IgD-negative memory B cell (primary cell): ENCODE measurements at regions not wholly inside any gene's neighbourhood (a gene's known extent, or its start where the extent isn't known, plus 50 kb on each side); places are given as distances from the start of the nearest gene placed in this dataset.

ENCODE experiments used
- H3K27ac Mint-ChIP-seq, 3 donors: one replicate each; pipeline ENCODE4 v1.8.0; 2020 to 2022; ENCODE audit warnings: mild to moderate bottlenecking in 3 of 3, mixed read lengths in 3 of 3, moderate library complexity in 1 of 3
- H3K27me3 Mint-ChIP-seq: one replicate; pipeline ENCODE4 v1.8.0; 2021; ENCODE audit warnings: mixed read lengths
- H3K36me3 Mint-ChIP-seq: one replicate; pipeline ENCODE4 v1.8.0; 2020; ENCODE audit warnings: mild to moderate bottlenecking, mixed read lengths
- H3K4me1 Mint-ChIP-seq, 3 donors: one replicate each; pipeline ENCODE4 v1.8.0; 2020 to 2022; ENCODE audit warnings: mixed read lengths in 3 of 3, mild to moderate bottlenecking in 1 of 3
- H3K4me3 Mint-ChIP-seq, 4 donors: one replicate each; pipeline ENCODE4 v1.8.0; 2020 to 2022; ENCODE audit warnings: mild to moderate bottlenecking in 4 of 4, mixed read lengths in 4 of 4, moderate library complexity in 3 of 4
- H3K9me3 Mint-ChIP-seq, 3 donors: one replicate each; pipeline ENCODE4 v1.8.0; 2020 to 2021; ENCODE audit warnings: mixed read lengths in 3 of 3, mild to moderate bottlenecking in 1 of 3

- Mint-ChIP-seq H3K36me3 (peaks cover 4% of the 10 kb centered on the region), H3K4me1 (peaks cover 0 to 1% (median 0%) of the 10 kb centered on the region in 3 donors), H3K27ac (no peak overlapping the region), H3K4me3 (no peak overlapping the region), H3K9me3 (no peaks in the 10 kb centered on the region), H3K27me3 (peaks cover 4% of the 10 kb centered on the region)
Measured at GRCh38 chrX:39921838-39922237, 175.9 kb downstream of the BCOR start.

GRCh38 chrX:39922488-39922887 lies 175.3 kb downstream of the BCOR start:
- peaks cover 0 to 1% (median 0%) of the 10 kb centered on the region in 3 donors for H3K4me1 Mint-ChIP-seq
- peaks cover 4% of the 10 kb centered on the region for H3K36me3 Mint-ChIP-seq
- H3K4me3 Mint-ChIP-seq = no peak overlapping the region
- H3K27ac Mint-ChIP-seq = no peak overlapping the region
- no peaks in the 10 kb centered on the region for H3K9me3 Mint-ChIP-seq
- no peaks in the 10 kb centered on the region for H3K27me3 Mint-ChIP-seq

GRCh38 chrX:39922926-39923325 lies 174.8 kb downstream of the BCOR start:
- Mint-ChIP-seq H3K27me3 (no peaks in the 10 kb centered on the region), H3K4me1 (peaks cover 0 to 1% (median 0%) of the 10 kb centered on the region in 3 donors), H3K9me3 (no peaks in the 10 kb centered on the region), H3K4me3 (no peak overlapping the region), H3K36me3 (peaks cover 4% of the 10 kb centered on the region), H3K27ac (no peak overlapping the region)

GRCh38 chrX:39927380-39927779 lies 170.4 kb downstream of the BCOR start:
- no peaks in the 10 kb centered on the region for H3K9me3 Mint-ChIP-seq
- H3K36me3 Mint-ChIP-seq = no peaks in the 10 kb centered on the region
- no peak overlapping the region for H3K4me3 Mint-ChIP-seq
- peak overlapping the region in 1 of 3 donors; percentile 40 for H3K27ac Mint-ChIP-seq
- peaks cover 0 to 4% (median 0%) of the 10 kb centered on the region in 3 donors for H3K4me1 Mint-ChIP-seq
- H3K27me3 Mint-ChIP-seq = no peaks in the 10 kb centered on the region

GRCh38 chrX:39928704-39929378 lies 168.9 kb downstream of the BCOR start:
- no peak overlapping the region for H3K27ac Mint-ChIP-seq
- no peaks in the 10 kb centered on the region for H3K27me3 Mint-ChIP-seq
- H3K4me1 Mint-ChIP-seq = peaks cover 0 to 4% (median 2%) of the 10 kb centered on the region in 3 donors
- H3K36me3 Mint-ChIP-seq = no peaks in the 10 kb centered on the region
- H3K9me3 Mint-ChIP-seq = no peaks in the 10 kb centered on the region
- no peak overlapping the region for H3K4me3 Mint-ChIP-seq

DNA sequence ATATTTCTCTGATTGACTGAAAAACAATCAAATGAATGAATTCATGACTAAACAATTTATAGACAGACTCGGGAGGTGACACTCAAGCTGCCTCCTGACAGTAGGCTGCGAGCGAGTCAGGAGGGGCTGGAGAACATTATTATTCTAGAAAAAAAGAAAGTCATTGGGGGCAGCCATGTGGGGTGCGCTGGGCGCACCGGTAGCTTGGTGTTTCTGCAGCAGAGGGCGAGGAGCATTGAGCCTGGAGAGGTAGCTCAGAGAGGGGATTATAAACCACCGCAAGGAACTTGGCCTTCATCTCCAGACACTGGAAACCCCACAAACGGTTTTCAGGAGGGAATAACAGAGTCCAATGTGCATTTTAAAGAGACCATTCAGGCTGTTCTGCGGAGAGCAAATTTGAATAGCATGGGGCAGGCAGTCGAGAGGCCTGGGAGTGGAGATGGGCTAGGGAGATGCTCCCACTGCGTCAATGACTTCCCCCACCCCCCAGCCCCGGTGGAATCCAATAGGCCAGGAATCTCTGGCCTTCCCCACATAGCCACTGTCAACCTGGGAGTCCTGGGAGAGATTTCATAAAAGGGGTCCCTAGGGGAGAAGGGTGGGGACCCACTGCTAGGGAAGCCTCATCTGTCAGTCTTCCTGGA lies 168.3 kb downstream of the BCOR start:
- H3K4me1 Mint-ChIP-seq = peaks cover 0 to 4% (median 2%) of the 10 kb centered on the region in 3 donors
- no peaks in the 10 kb centered on the region for H3K27me3 Mint-ChIP-seq
- H3K27ac Mint-ChIP-seq = no peak overlapping the region
- H3K36me3 Mint-ChIP-seq = no peaks in the 10 kb centered on the region
- no peaks in the 10 kb centered on the region for H3K9me3 Mint-ChIP-seq
- H3K4me3 Mint-ChIP-seq = no peak overlapping the region

GRCh38 chrX:39930786-39931528 lies 166.8 kb downstream of the BCOR start:
- Mint-ChIP-seq H3K4me3 (no peak overlapping the region), H3K27ac (no peak overlapping the region)

GRCh38 chrX:39931529-39932282 lies 166.1 kb downstream of the BCOR start:
- Mint-ChIP-seq H3K4me1 (peaks cover 0 to 6% (median 2%) of the 10 kb centered on the region in 3 donors), H3K27ac (no peak overlapping the region), H3K9me3 (no peaks in the 10 kb centered on the region), H3K27me3 (no peaks in the 10 kb centered on the region), H3K36me3 (no peaks in the 10 kb centered on the region), H3K4me3 (no peak overlapping the region)

More at GRCh38 chrX:39930786-39931528, 166.8 kb downstream of the BCOR start:
- Mint-ChIP-seq H3K36me3 (no peaks in the 10 kb centered on the region), H3K9me3 (no peaks in the 10 kb centered on the region), H3K4me1 (peaks cover 0 to 4% (median 2%) of the 10 kb centered on the region in 3 donors), H3K27me3 (no peaks in the 10 kb centered on the region)

DNA sequence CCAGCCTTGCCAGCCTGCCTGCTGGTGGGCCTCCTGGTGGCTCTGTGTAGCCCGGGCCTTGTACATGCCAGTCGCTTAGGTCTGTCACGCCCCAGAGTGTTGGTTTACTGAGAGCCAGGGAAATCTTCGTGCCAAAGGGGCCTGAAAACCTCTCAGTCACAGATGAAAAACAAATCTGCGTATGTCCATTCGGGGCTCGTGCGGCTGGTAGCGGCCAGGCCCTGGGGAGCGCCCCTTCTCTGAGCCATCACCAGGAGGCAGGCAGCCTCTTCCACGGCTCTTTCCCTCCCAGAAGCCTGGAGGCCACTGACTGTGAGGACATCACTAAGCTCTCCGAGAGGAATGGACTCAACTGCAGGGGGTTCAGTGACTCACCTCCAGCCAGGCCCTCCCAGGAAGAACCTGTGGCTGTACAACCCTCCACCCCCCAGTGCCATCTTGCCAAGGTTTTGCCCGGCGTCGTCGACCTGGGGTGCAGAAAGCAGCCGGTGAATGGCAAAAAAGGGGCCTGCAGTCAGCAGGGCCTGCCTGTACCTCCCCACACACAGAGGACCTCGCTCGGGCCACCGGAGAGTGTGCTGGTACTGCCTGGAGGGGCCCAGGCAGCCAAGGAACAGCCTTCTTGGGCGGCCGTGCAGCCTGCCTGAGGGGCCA lies 162.2 kb downstream of the BCOR start:
- no peaks in the 10 kb centered on the region for H3K36me3 Mint-ChIP-seq
- no peaks in the 10 kb centered on the region for H3K9me3 Mint-ChIP-seq
- H3K27me3 Mint-ChIP-seq = no peaks in the 10 kb centered on the region
- no peak overlapping the region for H3K4me3 Mint-ChIP-seq
- H3K4me1 Mint-ChIP-seq = peaks cover 2 to 8% (median 3%) of the 10 kb centered on the region in 3 donors
- no peak overlapping the region for H3K27ac Mint-ChIP-seq

- H3K9me3 Mint-ChIP-seq = no peaks in the 10 kb centered on the region
- H3K4me3 Mint-ChIP-seq = peak overlapping the region; percentile 58 to 80 (median 68)
- H3K4me1 Mint-ChIP-seq = peaks cover 2 to 8% (median 3%) of the 10 kb centered on the region in 3 donors
- H3K27me3 Mint-ChIP-seq = peaks cover under 1% of the 10 kb centered on the region
- H3K36me3 Mint-ChIP-seq = no peaks in the 10 kb centered on the region
- no peak overlapping the region for H3K27ac Mint-ChIP-seq
Measured at GRCh38 chrX:39936886-39937770, 160.6 kb downstream of the BCOR start.

DNA sequence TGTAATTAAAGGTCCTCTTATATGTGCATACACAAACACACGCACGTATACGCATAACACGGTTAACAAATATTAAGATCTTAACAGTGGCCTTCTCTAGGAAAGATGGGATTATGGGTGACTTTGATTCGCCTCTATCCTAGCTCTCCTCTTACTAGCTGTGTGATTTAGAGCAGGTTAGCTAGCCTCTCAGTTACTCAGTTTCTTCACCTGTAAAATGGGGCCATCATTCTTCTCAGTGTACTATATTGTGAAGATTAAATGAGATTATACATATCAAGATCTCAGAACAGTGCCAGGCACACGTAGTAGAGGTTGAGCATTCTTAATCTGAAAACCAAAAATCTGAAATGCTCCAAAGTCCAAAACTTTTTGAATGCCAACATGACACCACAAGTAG lies 159.3 kb downstream of the BCOR start:
- H3K27ac Mint-ChIP-seq = no peak overlapping the region
- peaks cover 2% of the 10 kb centered on the region for H3K36me3 Mint-ChIP-seq
- H3K27me3 Mint-ChIP-seq = peaks cover 4% of the 10 kb centered on the region
- peak overlapping the region in 1 of 4 donors; percentile 41 for H3K4me3 Mint-ChIP-seq
- H3K9me3 Mint-ChIP-seq = peaks cover 0 to 2% (median 0%) of the 10 kb centered on the region in 3 donors
- H3K4me1 Mint-ChIP-seq = peaks cover 0 to 8% (median 3%) of the 10 kb centered on the region in 3 donors

GRCh38 chrX:39939678-39940077 lies 158.1 kb downstream of the BCOR start:
- H3K27me3 Mint-ChIP-seq = peaks cover 8% of the 10 kb centered on the region
- peaks cover 2% of the 10 kb centered on the region for H3K36me3 Mint-ChIP-seq
- H3K9me3 Mint-ChIP-seq = peaks cover 0 to 2% (median 0%) of the 10 kb centered on the region in 3 donors
- H3K4me1 Mint-ChIP-seq = peaks cover 0 to 8% (median 3%) of the 10 kb centered on the region in 3 donors
- no peak overlapping the region for H3K4me3 Mint-ChIP-seq
- H3K27ac Mint-ChIP-seq = no peak overlapping the region

- Mint-ChIP-seq H3K27ac (no peak overlapping the region), H3K4me3 (no peak overlapping the region), H3K27me3 (peaks cover 8% of the 10 kb centered on the region), H3K4me1 (peaks cover 0 to 8% (median 3%) of the 10 kb centered on the region in 3 donors), H3K9me3 (peaks cover 0 to 2% (median 0%) of the 10 kb centered on the region in 3 donors), H3K36me3 (peaks cover 2% of the 10 kb centered on the region)
Measured at GRCh38 chrX:39941332-39941920, 156.3 kb downstream of the BCOR start.
